NCI-H510A (cell line): ENCODE measurements at regions not wholly inside any gene's neighbourhood (a gene's known extent, or its start where the extent isn't known, plus 50 kb on each side); places are given as distances from the start of the nearest gene placed in this dataset.

Experiments used
- DNase-seq: peaks from one replicate; lab custom pipeline; 2025; lab: John Stamatoyannopoulos, UW

DNA sequence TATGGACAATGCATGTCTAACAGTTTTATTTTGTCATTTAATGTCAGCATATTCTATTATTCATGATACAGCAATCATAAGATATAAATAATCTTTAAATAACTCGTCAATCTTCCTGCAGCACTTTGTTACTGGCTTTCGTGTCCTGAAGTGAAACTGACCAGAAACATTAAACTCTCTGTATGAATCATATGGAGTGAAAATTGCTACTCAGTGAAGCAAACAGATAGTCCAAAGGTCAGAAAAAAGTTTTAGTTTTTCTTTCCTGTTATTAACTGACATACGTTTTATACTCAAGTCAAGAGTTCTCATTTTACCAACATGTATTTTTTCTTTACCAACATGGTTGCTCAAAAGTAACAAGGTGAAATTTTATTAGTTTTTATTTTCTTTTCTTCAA lies 106.8 kb upstream of the GALNT5 start:
- no peak for DNase-seq

DNA sequence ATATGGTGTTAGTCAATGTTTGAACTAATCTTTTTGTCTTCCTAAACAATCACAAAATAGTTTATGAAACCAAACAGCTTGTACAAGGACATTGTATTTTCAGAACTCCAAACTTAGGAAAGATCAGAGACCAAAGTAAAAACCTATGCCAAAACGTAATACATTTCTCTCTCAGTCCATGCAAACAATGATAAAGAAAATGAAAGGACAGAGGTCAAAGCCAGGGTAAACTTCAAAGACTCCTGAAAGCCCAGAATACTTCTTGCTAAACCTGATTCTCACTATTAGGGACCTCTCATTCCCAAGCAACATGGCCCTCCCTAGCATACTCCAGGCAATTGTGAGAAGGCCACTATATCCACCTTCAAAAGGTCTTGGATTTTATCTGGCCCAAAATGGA lies 105.1 kb upstream of the GALNT5 start:
- no peak for DNase-seq

DNA sequence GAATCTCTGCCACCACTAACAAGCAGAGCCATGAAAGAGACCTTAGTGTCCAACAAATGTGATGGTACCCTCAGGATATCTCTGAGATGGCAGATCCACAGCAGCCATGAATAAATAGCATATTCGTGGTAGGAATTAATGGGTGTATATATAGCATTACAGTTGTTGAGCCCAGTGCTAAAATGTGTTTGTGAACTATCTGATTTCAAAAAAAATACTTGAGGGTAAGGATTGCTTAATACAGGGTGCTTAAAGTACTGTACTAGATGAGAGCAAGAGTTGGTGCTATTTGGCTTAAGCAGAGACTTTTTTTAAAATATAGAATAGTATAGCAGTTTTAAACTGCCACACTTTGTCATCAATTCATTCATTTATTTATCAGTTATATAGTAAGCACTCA lies 101.5 kb upstream of the GALNT5 start:
- DNase-seq: no peak

DNA sequence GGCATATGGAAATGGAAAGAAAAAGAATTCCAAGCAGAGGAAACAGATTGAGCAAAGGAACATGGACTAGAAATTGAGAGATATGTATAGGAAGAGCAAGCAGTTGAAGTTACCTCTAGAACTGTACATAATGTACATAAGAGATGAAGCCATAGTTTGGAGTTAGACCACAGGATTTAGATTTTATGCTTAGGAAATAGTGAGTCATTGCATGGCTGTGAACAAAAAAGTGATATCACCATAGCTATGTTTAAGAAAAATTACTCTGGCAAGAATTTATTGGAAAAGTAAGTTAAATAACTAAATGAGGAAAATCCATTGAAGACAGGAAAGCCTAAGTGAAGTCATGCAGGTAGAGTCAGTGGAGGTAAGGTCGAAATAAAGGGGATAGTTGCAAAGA lies 99.4 kb upstream of the GALNT5 start:
- DNase-seq: no peak

DNA sequence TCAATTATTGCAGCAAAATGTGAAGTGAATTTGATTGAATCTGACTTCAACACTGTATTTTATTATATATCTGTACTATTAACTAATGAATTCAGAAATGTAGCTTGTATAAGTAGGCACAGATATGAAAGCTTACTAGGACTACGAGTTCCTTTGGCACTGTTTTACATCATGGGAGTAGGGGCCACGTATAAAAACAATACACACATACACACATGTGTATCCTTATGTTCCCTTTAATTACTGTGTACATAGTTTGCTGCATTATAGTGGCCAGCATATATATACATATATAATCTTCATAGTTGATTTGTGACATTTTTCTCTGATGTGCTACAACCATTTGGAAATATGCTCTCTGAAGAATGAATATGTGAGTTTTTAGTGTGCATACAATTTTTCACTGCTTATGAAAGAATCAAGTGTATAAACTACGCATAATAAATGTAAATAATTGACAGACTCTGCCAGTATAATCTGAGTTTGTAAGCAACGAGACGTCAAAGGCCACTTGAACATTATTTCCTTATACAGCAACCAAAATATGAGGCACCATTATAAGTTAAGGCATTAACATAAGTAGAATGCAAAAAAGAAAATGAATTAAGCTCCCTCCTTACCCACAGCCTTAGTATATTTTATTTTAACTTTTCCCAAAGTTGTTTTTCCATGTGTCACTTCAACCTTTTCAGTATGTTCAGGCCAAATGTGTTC lies 98.1 kb upstream of the GALNT5 start:
- DNase-seq: no peak

DNA sequence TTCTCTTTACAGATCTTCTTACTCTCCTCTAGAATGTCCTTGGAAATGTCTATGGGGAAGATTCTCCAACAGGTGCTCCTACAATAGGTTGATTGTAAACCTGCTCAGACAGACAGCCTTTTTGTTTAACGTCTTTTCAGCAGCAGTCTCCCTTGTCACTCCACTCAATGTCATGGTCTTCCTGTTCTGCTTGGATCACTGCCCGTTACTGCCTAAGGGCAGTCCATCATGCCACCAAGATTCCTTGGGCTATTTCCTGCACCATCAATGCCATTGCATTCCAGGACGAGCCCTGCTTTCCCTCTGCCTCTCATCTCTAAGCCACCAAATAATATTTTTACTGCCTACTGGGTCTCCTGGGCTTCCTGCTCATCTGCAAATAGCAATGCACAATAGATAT lies 97.4 kb upstream of the GALNT5 start:
- no peak for DNase-seq

DNA sequence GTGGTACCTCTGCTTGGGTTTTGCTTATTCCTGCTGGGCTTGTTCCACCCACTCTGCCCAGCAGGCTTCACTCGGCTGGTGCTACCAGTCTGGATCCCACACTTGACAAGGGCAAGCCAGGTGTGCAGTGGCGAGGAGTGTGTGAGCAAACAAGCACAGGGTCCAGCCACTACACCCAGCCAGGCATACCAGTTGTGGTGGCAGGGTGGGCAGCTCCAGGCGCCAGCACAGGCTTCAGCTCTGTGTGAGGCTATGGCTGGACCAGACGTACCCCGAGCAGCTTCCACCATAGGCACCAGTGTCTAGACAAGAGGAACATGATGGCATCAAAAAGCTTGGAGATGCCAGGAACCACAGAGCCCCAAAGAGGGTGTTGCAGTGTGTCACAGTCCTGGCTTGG lies 93.1 kb upstream of the GALNT5 start:
- DNase-seq: no peak

DNA sequence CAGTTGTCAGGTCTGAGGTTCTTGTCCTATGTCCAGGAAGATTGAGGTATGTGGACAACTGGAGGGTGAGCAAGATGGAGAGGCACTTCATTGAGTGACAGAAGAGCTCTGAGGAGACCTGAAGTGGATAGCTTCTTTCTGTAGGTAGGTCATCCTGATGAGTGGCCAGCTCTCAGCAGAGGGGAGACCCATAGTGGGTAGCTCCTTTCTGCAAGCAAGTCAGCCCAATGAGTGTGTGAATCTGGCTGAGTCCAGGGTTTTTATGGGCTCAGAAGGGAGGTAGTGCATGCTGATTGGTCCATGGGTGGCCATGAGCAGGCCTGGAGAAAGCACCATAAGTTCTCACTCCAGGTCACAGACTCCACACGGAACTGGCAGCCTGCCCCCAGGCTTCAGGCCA lies 92.6 kb upstream of the GALNT5 start:
- no peak for DNase-seq

DNA sequence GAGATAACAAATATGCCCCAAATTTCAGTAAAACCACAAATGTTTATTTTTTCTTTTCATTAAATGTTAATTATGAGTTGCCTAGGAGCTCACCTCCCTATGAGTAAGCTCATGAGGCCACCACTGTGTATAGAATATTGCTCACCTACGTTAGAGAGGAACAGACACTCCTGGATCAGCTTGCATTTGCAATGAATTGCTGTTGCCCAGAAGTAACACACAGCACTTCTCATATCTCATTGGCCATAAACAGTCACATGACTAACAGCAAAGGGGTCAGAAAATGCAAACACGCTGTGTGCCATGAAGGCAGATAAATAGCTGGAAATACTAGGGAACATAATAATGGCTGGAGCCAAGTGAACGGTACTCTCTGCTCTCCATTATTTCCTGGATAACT lies 89.0 kb upstream of the GALNT5 start:
- DNase-seq: no peak

DNA sequence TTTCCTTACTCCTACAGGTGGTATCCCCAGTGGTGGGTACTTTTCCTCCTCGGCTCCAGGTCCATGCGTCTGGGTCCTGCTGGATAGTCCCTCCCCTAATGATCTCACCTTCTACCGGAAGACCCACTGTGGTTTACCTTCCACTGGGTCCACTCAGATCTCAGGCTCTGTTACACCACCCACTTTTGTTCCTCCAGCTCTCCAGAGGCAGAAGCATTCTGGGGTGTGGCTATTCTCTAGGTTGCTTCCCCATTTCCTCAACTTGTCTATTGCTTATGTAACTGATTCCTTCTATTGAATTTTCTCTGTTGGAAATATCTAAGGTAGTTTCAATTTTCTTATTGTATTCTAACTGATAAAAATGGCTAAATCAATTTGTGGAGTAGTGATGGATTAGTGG lies 87.6 kb upstream of the GALNT5 start:
- DNase-seq: no peak

DNA sequence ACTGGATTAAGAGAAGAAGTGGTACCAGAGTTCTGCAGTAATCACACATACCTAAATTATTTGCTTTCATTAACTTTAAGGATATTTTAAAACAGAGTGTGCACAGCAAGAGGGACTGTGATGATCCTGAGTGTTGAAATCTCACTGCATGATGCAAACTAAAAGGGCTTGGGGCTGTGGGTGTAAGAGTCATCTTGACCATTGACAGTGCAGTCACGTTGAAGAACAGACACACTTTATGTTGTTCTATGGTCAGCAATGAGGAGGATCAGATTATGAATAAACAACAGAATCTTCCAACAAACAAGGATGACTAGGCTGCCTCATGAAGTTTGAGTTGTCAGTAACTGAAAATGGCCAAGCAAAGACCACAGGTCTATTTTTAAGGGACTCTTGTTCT lies 87.2 kb upstream of the GALNT5 start:
- DNase-seq: no peak

DNA sequence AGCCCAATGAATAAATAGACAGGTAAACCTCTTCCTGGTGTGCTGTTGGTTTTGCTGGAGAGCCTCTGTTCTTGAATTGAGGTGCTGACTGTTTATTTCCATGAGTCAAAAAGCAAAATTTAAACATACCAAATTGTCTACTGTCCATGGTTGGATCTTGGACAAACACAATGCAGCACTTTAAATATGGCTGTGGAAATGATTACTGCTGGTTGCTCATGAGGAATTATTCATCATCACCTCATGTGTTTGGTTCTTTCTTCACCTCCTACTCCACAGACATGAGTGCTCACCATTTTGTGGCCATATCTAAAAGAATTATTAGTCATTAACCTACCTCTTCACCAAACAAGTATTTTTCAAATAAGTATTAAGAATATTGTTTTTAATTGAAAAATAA lies 85.3 kb upstream of the GALNT5 start:
- no peak for DNase-seq

DNA sequence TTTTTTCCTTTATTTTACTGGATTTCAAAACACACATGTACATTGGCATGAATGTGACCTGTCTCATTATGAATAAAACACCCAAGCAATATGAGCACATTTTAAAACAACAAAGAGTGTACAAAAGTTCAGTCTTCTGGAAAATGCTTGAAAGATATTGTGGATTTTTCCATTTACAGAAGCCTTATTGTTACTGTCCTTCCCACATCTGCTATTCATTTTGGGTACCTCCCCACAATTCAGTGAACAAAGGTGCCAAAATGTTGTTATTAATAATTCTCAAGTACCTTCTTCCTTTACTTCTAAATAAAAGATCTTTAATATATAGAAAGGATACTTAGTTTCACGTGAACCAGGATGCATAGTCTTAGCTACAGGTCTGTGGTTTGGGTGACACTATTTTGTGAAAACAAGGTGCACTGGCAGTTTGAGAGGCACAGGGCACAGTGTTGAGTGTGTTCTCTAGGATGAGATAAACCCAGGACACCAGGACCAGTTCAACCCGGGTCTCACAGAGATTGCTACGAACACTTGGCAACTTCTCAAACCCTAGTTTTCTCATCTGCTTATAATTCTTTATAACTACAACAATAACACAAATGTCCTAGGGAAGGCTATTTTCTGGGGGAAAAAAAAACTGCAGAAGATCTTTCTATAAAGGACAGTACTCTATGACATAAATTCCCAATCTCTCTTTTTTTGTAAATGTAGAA lies 84.5 kb upstream of the GALNT5 start:
- DNase-seq: no peak

DNA sequence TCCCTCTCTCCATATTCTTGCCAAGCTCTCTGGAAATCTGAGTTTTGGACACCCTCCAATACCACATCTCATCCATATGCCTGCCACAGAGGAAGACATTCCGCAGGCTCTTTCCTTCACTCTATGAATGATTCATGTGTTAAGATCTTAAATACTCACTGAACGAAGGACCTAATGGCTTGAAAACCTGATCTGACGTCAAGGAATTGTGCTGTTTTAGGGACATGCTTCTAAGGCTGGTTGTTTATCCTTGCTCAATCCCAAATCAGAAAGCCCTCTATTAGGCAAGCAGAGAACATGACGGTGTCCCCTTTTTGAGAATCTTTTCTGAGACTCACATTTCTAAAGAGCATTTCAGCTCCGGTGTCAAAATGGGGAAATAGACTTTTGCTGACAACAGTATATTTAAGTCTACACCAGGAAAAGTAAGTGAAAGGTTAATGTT lies 83.7 kb upstream of the GALNT5 start:
- no peak for DNase-seq

DNA sequence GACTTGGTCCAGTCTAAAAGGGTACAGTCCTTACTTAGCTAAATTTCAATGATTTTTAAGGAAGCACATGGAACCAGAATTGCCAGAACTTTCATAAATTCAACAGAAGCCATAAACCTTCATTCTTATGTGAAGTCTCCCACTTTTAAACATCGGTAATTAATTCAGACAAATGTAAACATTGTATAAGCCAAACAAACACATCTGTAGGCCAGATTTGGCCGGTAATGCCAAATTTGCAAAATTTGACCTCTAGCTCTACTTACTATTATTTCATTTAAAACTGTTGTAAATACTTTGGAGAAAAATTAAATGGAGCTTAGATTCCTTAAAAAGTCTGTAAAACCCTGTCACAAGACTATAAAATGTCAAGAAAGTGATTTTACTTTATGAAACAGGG lies 83.2 kb upstream of the GALNT5 start:
- no peak for DNase-seq

DNA sequence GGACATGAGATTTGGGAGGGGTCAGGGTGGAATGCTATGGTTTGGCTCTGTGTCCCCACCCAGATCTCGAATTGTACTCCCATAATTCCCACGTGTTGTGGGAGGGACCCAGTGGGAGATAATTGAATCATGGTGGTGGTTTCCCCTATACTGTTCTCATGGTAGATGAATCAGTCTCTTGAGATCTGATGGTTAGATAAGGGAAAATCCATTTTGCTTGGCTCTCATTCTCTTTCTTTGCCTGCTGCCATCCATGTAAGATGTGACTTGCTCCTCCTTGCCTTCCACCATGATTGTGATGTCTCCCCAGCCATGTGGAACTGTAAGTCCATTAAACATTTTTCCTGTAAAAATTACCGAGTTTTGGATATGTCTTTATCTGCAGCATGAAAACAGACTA lies 80.9 kb upstream of the GALNT5 start:
- no peak for DNase-seq

DNA sequence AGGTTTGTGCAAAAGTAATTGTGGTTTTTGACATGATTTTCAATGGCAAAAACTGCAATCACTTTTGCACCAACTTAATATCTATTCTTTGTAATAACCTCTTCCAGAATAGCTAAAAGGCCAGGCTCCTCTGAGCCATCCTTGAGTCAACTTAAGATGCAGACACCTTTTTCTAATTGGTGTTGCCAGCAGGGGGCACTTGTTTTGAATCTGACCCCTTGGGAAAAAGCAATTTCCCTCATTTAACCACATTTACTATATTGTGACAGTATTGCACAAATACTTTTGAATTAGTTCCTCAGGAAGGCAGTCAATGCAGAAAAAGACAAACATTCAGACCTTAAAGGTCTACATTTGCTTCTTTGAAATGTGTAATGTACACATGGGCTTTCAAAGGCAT lies 78.6 kb upstream of the GALNT5 start:
- no peak for DNase-seq

DNA sequence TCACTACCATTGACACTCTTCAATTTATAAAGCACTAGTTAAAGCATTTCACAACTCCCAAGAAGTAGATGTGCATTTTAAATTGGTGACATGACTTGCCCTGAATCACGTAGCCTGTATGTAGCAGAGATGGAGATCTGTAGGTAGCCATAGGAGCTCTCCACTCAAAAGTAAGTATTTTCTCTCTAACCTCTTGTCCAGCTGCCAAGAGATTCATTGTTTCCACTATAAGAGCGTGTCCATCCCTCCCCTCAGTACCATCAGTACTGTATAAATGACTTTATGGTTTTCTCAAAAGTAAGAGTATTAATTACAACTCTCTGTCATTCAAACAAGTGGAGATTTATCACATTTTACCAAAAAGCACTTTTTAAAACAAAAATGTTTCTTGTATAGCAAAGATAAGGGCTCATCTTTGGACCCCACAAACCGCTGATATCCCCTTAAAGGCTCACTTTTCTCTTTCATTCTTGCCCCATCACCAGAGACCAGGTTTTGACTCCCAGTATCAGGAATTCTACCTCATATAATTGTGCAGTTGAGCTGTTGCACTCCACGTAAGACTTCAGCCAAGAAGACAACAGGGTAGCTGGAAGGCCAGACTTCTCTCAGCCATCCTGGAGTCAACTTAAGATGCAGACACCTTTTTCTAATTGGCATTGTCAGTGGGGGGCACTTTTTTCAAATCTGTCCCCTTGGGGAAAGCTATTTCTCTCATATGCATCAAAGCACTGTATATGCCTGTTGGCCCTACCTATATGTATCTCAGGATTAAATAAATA lies 78.0 kb upstream of the GALNT5 start:
- DNase-seq: no peak

DNA sequence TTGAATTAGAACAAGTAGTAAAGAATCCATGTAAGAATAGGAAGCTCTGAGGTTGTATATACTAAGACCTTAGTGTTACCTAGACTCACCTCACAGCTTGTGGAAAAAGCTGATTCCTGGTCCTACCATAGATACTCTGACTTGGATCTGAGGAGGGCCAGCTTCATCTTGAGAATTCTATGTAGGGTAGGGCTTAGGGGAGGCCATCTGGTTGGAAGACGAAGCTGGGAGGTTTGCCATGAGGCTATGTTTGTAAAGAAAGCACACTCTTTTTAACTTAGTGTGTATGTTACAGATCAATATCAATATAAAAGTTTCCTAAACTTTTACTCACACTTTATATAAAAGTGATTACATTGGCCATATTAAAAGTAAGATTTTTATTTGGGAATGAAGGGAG lies 77.1 kb upstream of the GALNT5 start:
- DNase-seq: no peak

DNA sequence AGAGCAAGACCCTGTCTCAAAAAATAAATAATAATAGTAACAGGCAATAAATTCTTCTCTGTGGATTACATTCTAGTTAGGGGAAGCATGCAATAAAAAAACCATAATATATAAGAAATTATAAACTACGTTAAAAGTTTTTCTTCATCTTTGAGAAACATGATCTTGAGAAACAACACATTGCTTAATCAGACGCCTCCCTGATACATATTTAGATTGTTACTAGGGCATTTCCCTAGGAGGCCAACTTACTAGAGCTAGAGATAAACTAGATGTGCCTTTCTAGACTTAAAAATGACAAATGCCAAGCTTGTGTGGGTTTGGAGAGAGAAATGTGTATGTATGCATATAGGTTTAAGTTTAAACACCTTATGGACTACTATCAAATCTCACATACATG lies 76.3 kb upstream of the GALNT5 start:
- DNase-seq: no peak

DNA sequence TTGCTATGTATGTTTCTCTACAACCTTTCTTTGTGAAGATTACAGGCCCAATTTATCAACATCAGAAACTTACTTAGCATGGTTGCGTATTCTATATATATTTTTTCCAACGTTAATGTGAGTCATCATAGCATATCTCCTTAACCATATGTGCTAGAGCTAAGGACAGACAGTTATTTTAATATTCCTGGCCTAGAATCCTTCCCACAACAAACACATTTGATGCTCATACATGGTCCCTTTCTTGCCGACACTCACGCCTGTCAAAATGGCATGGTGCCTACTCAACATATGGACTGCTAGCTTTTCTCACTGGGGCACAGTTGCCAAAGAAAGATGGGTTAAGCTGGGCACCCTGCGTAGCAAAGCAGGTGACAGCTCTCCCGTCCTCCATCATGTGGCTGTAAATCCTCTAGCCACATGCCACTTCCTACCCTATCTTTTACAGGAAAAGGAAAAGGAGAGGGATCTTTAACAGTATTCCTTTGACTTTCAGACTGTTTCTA lies 75.2 kb upstream of the GALNT5 start:
- no peak for DNase-seq

DNA sequence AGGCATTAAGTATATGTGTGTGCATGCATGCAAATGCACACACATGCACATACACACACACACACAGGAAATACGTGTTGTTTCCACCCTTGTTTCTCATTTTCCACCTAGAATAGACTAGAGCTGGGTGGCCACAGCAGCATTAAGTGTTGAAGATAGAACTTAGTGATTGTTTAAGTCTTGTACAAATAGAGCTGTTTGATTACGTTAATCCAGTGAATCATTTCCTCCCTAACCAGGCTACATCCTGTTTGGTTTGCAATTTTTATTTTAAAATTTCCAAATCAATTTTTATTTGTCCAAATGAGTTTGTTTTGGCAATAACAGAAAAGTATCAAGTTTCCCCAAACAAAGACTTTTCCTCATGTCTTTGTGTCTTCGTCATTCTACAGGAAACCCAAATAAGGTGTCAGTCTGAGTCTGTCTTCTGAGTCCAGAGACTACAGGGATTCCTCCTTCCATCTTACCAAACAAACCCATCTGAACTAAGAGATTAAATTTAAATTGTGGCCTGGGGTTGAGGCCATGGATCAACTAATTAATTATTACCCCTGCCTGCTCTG lies 74.6 kb upstream of the GALNT5 start:
- no peak for DNase-seq
